C4-2B (cell line): ENCODE measurements at regions not wholly inside any gene's neighbourhood (a gene's known extent, or its start where the extent isn't known, plus 50 kb on each side); places are given as distances from the start of the nearest gene placed in this dataset.

ENCODE experiments used
- H3K27ac ChIP-seq: fragments of 450-650 bp; 2 replicates; pipeline ENCODE4 v1.5.1; 2017
- ZFX ChIP-seq: fragments of 450-650 bp; IDR thresholded peaks from 2 replicates; pipeline ENCODE4 v1.6.1; 2017
- TF ChIP-seq, protein P1 (sequence below): fragments of 450-650 bp; conservative IDR thresholded peaks from 2 replicates; pipeline ENCODE4 v1.5.1; 2017; ENCODE audit warnings: mild to moderate bottlenecking

DNA sequence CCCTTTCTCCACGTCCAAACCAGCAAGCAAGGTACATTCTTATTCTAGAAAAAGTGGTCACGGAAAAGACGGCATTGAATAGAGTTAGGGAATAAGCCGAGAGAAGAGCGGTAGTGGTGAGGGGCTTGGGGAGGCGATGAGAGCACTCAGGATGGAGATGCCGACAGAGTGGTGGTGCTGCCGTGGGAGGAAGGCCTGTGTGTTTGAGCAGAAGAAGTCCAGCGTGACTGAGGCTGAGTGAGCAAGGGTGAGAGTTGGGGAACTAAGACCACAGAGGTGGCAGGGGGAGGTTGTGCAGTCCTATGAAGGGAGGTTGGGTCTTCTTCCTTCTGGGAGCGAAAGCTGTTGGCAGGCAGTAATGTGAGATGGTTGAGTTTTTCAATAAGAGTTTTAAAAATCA is 252.3 kb downstream of the ABCC12 start:
- TF ChIP-seq, protein P1, sequence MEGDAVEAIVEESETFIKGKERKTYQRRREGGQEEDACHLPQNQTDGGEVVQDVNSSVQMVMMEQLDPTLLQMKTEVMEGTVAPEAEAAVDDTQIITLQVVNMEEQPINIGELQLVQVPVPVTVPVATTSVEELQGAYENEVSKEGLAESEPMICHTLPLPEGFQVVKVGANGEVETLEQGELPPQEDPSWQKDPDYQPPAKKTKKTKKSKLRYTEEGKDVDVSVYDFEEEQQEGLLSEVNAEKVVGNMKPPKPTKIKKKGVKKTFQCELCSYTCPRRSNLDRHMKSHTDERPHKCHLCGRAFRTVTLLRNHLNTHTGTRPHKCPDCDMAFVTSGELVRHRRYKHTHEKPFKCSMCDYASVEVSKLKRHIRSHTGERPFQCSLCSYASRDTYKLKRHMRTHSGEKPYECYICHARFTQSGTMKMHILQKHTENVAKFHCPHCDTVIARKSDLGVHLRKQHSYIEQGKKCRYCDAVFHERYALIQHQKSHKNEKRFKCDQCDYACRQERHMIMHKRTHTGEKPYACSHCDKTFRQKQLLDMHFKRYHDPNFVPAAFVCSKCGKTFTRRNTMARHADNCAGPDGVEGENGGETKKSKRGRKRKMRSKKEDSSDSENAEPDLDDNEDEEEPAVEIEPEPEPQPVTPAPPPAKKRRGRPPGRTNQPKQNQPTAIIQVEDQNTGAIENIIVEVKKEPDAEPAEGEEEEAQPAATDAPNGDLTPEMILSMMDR: no peak
- TF ChIP-seq ZFX: no peak
- no peak overlapping the region for H3K27ac ChIP-seq

DNA sequence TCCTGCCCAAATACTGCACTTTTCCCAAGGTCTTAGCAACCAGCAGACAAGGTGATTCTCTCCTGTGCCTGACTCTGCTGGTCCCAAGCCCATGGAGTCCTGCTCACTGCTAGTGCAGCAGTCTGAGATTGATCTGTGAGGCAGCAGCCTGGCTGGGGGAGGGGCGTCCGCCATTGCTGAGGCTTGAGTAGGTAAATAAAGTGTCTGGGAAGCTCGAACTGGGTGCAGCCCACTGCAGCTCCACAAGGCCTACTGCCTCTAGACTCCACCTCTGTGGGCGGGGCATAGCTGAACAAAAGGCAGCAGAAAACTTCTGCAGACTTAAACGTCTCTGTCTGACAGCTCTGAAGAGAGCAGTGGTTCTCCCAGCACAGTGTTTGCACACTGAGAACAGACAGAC is 258.7 kb downstream of the ABCC12 start:
- peak overlapping the region; percentile 41 for H3K27ac ChIP-seq

DNA sequence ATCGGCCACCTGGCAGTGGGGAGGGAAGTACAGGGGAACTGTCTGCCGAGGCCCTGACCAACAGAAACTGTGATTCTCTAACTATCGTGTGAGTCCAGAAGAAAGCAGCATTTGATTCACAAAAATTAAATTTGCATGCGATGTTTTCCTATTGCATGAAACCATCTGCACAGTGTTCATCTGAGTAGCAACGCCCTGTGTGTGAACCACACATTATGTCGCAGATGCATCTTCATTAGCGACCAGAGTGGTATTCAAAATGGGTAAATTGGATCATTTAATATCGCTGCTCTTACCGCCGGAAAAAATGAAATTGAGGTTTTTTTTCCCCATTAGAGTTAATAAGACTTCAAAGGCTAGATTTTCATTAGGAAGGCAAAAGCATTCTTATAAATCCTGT is 260.6 kb downstream of the ABCC12 start:
- H3K27ac ChIP-seq: no peak overlapping the region
- TF ChIP-seq ZFX: no peak
- TF ChIP-seq, protein P1: no peak

DNA sequence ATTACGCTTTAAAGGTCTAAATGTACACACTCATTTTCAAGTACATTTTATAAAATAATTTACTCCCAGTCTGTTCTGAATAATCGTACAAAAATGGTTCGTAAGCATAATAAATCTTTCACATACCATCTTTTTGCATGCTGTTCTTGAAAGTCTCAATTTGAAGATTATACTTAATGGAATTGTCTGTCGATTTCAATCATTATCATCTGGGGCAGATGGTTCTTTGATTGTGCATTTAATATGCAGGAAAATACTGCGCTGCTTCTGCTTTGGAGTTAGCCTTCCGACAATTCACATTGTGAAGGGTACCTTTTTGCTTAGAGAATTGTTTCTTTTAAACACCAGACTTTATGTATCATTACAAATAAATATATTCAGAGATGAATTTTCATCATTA is 262.8 kb downstream of the ABCC12 start:
- TF ChIP-seq, protein P1: no peak
- no peak for TF ChIP-seq ZFX
- no peak overlapping the region for H3K27ac ChIP-seq

GRCh38 chr16:47888734-47889133 is 267.1 kb downstream of the ABCC12 start:
- H3K27ac ChIP-seq: no peak overlapping the region
- no peak for TF ChIP-seq ZFX
- TF ChIP-seq, protein P1: no peak

- no peak overlapping the region for H3K27ac ChIP-seq
- TF ChIP-seq, protein P1: no peak
- TF ChIP-seq ZFX: no peak
These were observed 267.7 kb downstream of the ABCC12 start for GRCh38 chr16:47888142-47888541.

- no peak overlapping the region for H3K27ac ChIP-seq
- TF ChIP-seq, protein P1: no peak
- no peak for TF ChIP-seq ZFX
These were observed 268.3 kb downstream of the ABCC12 start for GRCh38 chr16:47887496-47887895.

DNA sequence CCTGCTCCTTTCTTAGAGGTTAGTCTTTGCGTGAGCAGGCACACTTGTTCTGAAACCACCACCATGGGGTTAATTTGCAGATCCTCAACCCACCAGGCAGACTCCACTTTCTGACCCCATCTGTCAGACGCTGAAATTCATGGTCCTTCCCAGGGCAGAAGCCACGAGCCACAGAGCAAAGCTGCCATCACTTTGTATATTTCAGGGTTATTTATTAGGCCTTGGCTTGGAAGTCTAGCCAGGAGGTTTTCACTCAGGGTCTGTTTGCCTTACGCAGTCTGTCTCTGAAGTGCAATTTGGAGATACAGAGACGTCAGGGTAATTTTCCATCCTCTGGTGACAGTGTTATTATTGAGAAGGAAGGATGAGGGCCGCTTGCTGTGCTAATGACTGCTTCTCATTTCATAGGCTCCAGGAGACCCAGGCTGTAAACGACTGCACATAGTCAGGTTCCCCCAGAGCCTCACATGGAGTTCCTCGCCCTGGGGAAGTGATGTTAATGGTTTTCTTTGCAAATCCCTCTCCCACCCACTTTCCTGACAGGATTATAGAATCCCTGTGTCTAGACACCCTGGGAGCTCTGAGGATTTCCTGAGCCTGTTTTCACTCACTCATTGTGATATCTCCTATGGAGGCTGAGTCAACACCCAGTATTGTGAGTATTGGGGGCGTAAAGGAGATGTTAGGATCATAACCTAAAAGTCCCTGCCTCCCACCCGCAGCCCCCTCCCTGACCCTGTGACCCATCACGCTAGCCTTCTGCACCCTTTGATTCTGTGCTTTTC is 269.0 kb downstream of the ABCC12 start:
- no peak overlapping the region for H3K27ac ChIP-seq
- TF ChIP-seq, protein P1: no peak
